GM12891 (cell line): ENCODE measurements at regions not wholly inside any gene's neighbourhood (a gene's known extent, or its start where the extent isn't known, plus 50 kb on each side); places are given as distances from the start of the nearest gene placed in this dataset.
"Not testable (repeated sequence)": the region's sequence is repeated elsewhere in the genome, so short reads cannot be mapped to it uniquely, and the experiment has no call there.

Source experiments
- DNase-seq: peaks from one replicate; pipeline ENCODE4 v3.0.0; 2011; ENCODE audit warnings: low spot score; ENCODE audit not compliant: insufficient read length
- FAIRE-seq: peaks from 2 replicates; lab custom pipeline; 2011; peaks lifted over from hg19 to GRCh38; lab: Jason Lieb, UNC
- PAX5 ChIP-seq: IDR thresholded peaks from 2 replicates; pipeline ENCODE4 v1.6.1; 2011; ENCODE audit warnings: low read length, moderate library complexity, mild to moderate bottlenecking; ENCODE audit not compliant: insufficient read depth, severe bottlenecking
- POLR2A ChIP-seq: IDR thresholded peaks from 2 replicates; pipeline ENCODE4 v1.6.1; 2011; ENCODE audit warnings: low read depth, low read length, control low read depth
- POLR2AphosphoS5 ChIP-seq: IDR thresholded peaks from 2 replicates; pipeline ENCODE4 v1.6.1; 2011; ENCODE audit warnings: low read depth, low read length, control low read depth
- POU2F2 ChIP-seq: IDR thresholded peaks from 2 replicates; pipeline ENCODE4 v1.6.1; 2011; ENCODE audit warnings: low read depth, mild to moderate bottlenecking, control low read depth, low read length, moderate library complexity
- SPI1 ChIP-seq: IDR thresholded peaks from 2 replicates; pipeline ENCODE4 v1.6.1; 2011; ENCODE audit warnings: low read depth, low read length, control low read depth
- TAF1 ChIP-seq: IDR thresholded peaks from 2 replicates; pipeline ENCODE4 v1.6.1; 2011; ENCODE audit warnings: low read depth, low read length, control low read depth

GRCh38 chr16:59545721-59546120, 811.6 kb upstream of the GOT2 start:
- DNase-seq (no peak), FAIRE-seq (no peak)
- no peak for TF ChIP-seq POLR2AphosphoS5
- TF ChIP-seq POLR2A = no peak

- DNase-seq (no peak), FAIRE-seq (no peak)
- TF ChIP-seq SPI1 (no peak), POU2F2 (no peak), TAF1 (no peak), POLR2A (no peak), POLR2AphosphoS5 (no peak), PAX5 (no peak)
Measured at GRCh38 chr16:59543641-59544040, 809.5 kb upstream of the GOT2 start.

- TF ChIP-seq POLR2AphosphoS5 (no peak), TAF1 (no peak), POU2F2 (no peak), POLR2A (no peak), SPI1 (no peak), PAX5 (no peak)
- DNase-seq (no peak), FAIRE-seq (no peak)
Measured at GRCh38 chr16:59540621-59541020, 806.5 kb upstream of the GOT2 start.

GRCh38 chr16:59535298-59535697, 801.2 kb upstream of the GOT2 start:
- DNase-seq = no peak
- no peak for FAIRE-seq
- TF ChIP-seq SPI1 (no peak), POU2F2 (no peak), TAF1 (no peak), PAX5 (no peak), POLR2A (no peak), POLR2AphosphoS5 (no peak)

GRCh38 chr16:59527206-59527997, 793.3 kb upstream of the GOT2 start:
- FAIRE-seq (no peak), DNase-seq (no peak)
- TF ChIP-seq TAF1 = no peak

GRCh38 chr16:59522826-59523225, 788.7 kb upstream of the GOT2 start:
- no peak for DNase-seq
- no peak for FAIRE-seq
- TF ChIP-seq POLR2A (no peak), POLR2AphosphoS5 (no peak), PAX5 (no peak), POU2F2 (no peak), TAF1 (no peak), SPI1 (no peak)

GRCh38 chr16:59518721-59519120, 784.6 kb upstream of the GOT2 start:
- DNase-seq, FAIRE-seq: not testable (repeated sequence)

GRCh38 chr16:59514651-59515050, 780.5 kb upstream of the GOT2 start:
- no peak for FAIRE-seq
- no peak for DNase-seq
- TF ChIP-seq POU2F2 (no peak), PAX5 (no peak), POLR2AphosphoS5 (no peak), POLR2A (no peak), SPI1 (no peak)

- FAIRE-seq = no peak
- DNase-seq = no peak
- no peak for TF ChIP-seq TAF1
- no peak for TF ChIP-seq POLR2AphosphoS5
- no peak for TF ChIP-seq POU2F2
- TF ChIP-seq PAX5 = no peak
- no peak for TF ChIP-seq SPI1
Measured at GRCh38 chr16:59510008-59510424, 775.9 kb upstream of the GOT2 start.

- no peak for TF ChIP-seq SPI1
- TF ChIP-seq POLR2A = no peak
- no peak for TF ChIP-seq POLR2AphosphoS5
- no peak for TF ChIP-seq TAF1
- TF ChIP-seq POU2F2 = no peak
- no peak for TF ChIP-seq PAX5
- DNase-seq = no peak
- FAIRE-seq = no peak
Measured at GRCh38 chr16:59500601-59501000, 766.5 kb upstream of the GOT2 start.
